ENCODE measurements at regions not wholly inside any gene's neighbourhood (a gene's known extent, or its start where the extent isn't known, plus 50 kb on each side); places are given as distances from the start of the nearest gene placed in this dataset.

GRCh38 chr3:88398581-88398980 lies 248.8 kb downstream of the C3orf38 start:
- Mint-ChIP-seq H3K9me3 (ENCODE audit: low read depth) (peaks cover 5% of the 10 kb centered on the region), H3K4me1 (no peaks in the 10 kb centered on the region), H3K36me3 (no peaks in the 10 kb centered on the region), H3K27me3 (no peaks in the 10 kb centered on the region), H3K27ac (no peak overlapping the region), H3K4me3 (no peak overlapping the region)
- no peak for ATAC-seq
- no peak for DNase-seq
- CTCF ChIA-PET, result no interaction called here

GRCh38 chr3:88403319-88403718 lies 253.6 kb downstream of the C3orf38 start:
- ATAC-seq (no peak), DNase-seq (no peak)
- Mint-ChIP-seq H3K27ac (no peak overlapping the region), H3K4me1 (no peaks in the 10 kb centered on the region), H3K9me3 (ENCODE audit: low read depth) (no peaks in the 10 kb centered on the region), H3K36me3 (no peaks in the 10 kb centered on the region), H3K4me3 (no peak overlapping the region), H3K27me3 (no peaks in the 10 kb centered on the region)
- CTCF ChIA-PET, result no interaction called here

- ATAC-seq, result no peak
- DNase-seq, result no peak
- CTCF ChIA-PET, result interaction anchor here (1.1 kb wide), 1 partner anchor 16 kb away, joined by 4 read pairs; no protein-coding TSS in a partner anchor
- Mint-ChIP-seq H3K36me3 (no peaks in the 10 kb centered on the region), H3K27ac (no peak overlapping the region), H3K27me3 (no peaks in the 10 kb centered on the region), H3K9me3 (ENCODE audit: low read depth) (no peaks in the 10 kb centered on the region), H3K4me3 (no peak overlapping the region), H3K4me1 (no peaks in the 10 kb centered on the region)
Measured at GRCh38 chr3:88408097-88408496, 258.3 kb downstream of the C3orf38 start.

- CTCF ChIA-PET, result no interaction called here
Measured at GRCh38 chr3:88408935-88409334, 259.2 kb downstream of the C3orf38 start.

GRCh38 chr3:88410259-88410658 lies 260.5 kb downstream of the C3orf38 start:
- Mint-ChIP-seq H3K27ac (no peak overlapping the region), H3K4me3 (no peak overlapping the region), H3K36me3 (no peaks in the 10 kb centered on the region), H3K4me1 (no peaks in the 10 kb centered on the region), H3K9me3 (ENCODE audit: low read depth) (no peaks in the 10 kb centered on the region), H3K27me3 (no peaks in the 10 kb centered on the region)
- DNase-seq, result no peak
- CTCF ChIA-PET, result no interaction called here
- no peak for ATAC-seq

More at GRCh38 chr3:88408935-88409334, 259.2 kb downstream of the C3orf38 start:
- no peak for DNase-seq
- Mint-ChIP-seq H3K4me1 (no peaks in the 10 kb centered on the region), H3K36me3 (no peaks in the 10 kb centered on the region), H3K27me3 (no peaks in the 10 kb centered on the region), H3K9me3 (ENCODE audit: low read depth) (no peaks in the 10 kb centered on the region), H3K4me3 (no peak overlapping the region), H3K27ac (no peak overlapping the region)
- no peak for ATAC-seq

- no peak for ATAC-seq
- no peak for DNase-seq
- H3K27me3 Mint-ChIP-seq, result no peaks in the 10 kb centered on the region
- CTCF ChIA-PET, result no interaction called here
- no peaks in the 10 kb centered on the region for H3K36me3 Mint-ChIP-seq
- no peak overlapping the region for H3K4me3 Mint-ChIP-seq
- H3K27ac Mint-ChIP-seq, result no peak overlapping the region
- H3K9me3 Mint-ChIP-seq (ENCODE audit: low read depth), result no peaks in the 10 kb centered on the region
- H3K4me1 Mint-ChIP-seq, result no peaks in the 10 kb centered on the region
Measured at GRCh38 chr3:88412346-88412745, 262.6 kb downstream of the C3orf38 start.

- no peak for DNase-seq
- CTCF ChIA-PET, result no interaction called here
- Mint-ChIP-seq H3K36me3 (no peaks in the 10 kb centered on the region), H3K27me3 (no peaks in the 10 kb centered on the region), H3K27ac (no peak overlapping the region), H3K4me1 (no peaks in the 10 kb centered on the region), H3K9me3 (ENCODE audit: low read depth) (no peaks in the 10 kb centered on the region), H3K4me3 (no peak overlapping the region)
- no peak for ATAC-seq
Measured at GRCh38 chr3:88416436-88416835, 266.7 kb downstream of the C3orf38 start.

- CTCF ChIA-PET, result no interaction called here
- DNase-seq (no peak), ATAC-seq (no peak)
- no peaks in the 10 kb centered on the region for H3K4me1 Mint-ChIP-seq
- H3K4me3 Mint-ChIP-seq, result no peak overlapping the region
- H3K27ac Mint-ChIP-seq, result no peak overlapping the region
- H3K36me3 Mint-ChIP-seq, result no peaks in the 10 kb centered on the region
- H3K9me3 Mint-ChIP-seq (ENCODE audit: low read depth), result no peaks in the 10 kb centered on the region
- H3K27me3 Mint-ChIP-seq, result no peaks in the 10 kb centered on the region
Measured at GRCh38 chr3:88418219-88418618, 268.5 kb downstream of the C3orf38 start.

- ATAC-seq (no peak), DNase-seq (no peak)
- H3K27ac Mint-ChIP-seq, result no peak overlapping the region
- H3K27me3 Mint-ChIP-seq, result no peaks in the 10 kb centered on the region
- CTCF ChIA-PET, result no interaction called here
- no peaks in the 10 kb centered on the region for H3K36me3 Mint-ChIP-seq
- H3K4me3 Mint-ChIP-seq, result no peak overlapping the region
- no peaks in the 10 kb centered on the region for H3K4me1 Mint-ChIP-seq
- no peaks in the 10 kb centered on the region for H3K9me3 Mint-ChIP-seq (ENCODE audit: low read depth)
Measured at GRCh38 chr3:88433568-88433967, 283.8 kb downstream of the C3orf38 start.

GRCh38 chr3:88434001-88434400 lies 284.2 kb downstream of the C3orf38 start:
- Mint-ChIP-seq H3K36me3 (no peaks in the 10 kb centered on the region), H3K27me3 (no peaks in the 10 kb centered on the region), H3K4me1 (no peaks in the 10 kb centered on the region), H3K27ac (no peak overlapping the region), H3K4me3 (no peak overlapping the region), H3K9me3 (ENCODE audit: low read depth) (no peaks in the 10 kb centered on the region)
- DNase-seq (no peak), ATAC-seq (no peak)
- CTCF ChIA-PET, result no interaction called here

GRCh38 chr3:88440701-88441100 lies 290.9 kb downstream of the C3orf38 start:
- H3K4me3 Mint-ChIP-seq, result no peak overlapping the region
- ATAC-seq (no peak), DNase-seq (no peak)
- CTCF ChIA-PET, result no interaction called here
- no peaks in the 10 kb centered on the region for H3K9me3 Mint-ChIP-seq (ENCODE audit: low read depth)
- H3K4me1 Mint-ChIP-seq, result no peaks in the 10 kb centered on the region
- no peaks in the 10 kb centered on the region for H3K36me3 Mint-ChIP-seq
- no peaks in the 10 kb centered on the region for H3K27me3 Mint-ChIP-seq
- H3K27ac Mint-ChIP-seq, result no peak overlapping the region

- CTCF ChIA-PET, result no interaction called here
Measured at GRCh38 chr3:88443066-88443465, 293.3 kb downstream of the C3orf38 start.

GRCh38 chr3:88444251-88444650 lies 294.5 kb downstream of the C3orf38 start:
- DNase-seq, result no peak
- Mint-ChIP-seq H3K27me3 (no peaks in the 10 kb centered on the region), H3K27ac (no peak overlapping the region), H3K36me3 (no peaks in the 10 kb centered on the region), H3K4me3 (no peak overlapping the region), H3K9me3 (ENCODE audit: low read depth) (no peaks in the 10 kb centered on the region), H3K4me1 (no peaks in the 10 kb centered on the region)
- CTCF ChIA-PET, result no interaction called here
- ATAC-seq, result no peak

More at GRCh38 chr3:88443066-88443465, 293.3 kb downstream of the C3orf38 start:
- DNase-seq, result no peak
- Mint-ChIP-seq H3K36me3 (no peaks in the 10 kb centered on the region), H3K4me1 (no peaks in the 10 kb centered on the region), H3K27ac (no peak overlapping the region), H3K9me3 (ENCODE audit: low read depth) (no peaks in the 10 kb centered on the region), H3K4me3 (no peak overlapping the region), H3K27me3 (no peaks in the 10 kb centered on the region)
- no peak for ATAC-seq

GRCh38 chr3:88452228-88452627 lies 302.5 kb downstream of the C3orf38 start:
- Mint-ChIP-seq H3K27ac (no peak overlapping the region), H3K4me3 (no peak overlapping the region), H3K27me3 (no peaks in the 10 kb centered on the region), H3K36me3 (no peaks in the 10 kb centered on the region), H3K4me1 (no peaks in the 10 kb centered on the region), H3K9me3 (ENCODE audit: low read depth) (peaks cover 9% of the 10 kb centered on the region)
- DNase-seq, result no peak
- ATAC-seq, result no peak
- CTCF ChIA-PET, result no interaction called here

- H3K27me3 Mint-ChIP-seq, result no peaks in the 10 kb centered on the region
- CTCF ChIA-PET, result no interaction called here
- H3K4me1 Mint-ChIP-seq, result no peaks in the 10 kb centered on the region
- H3K27ac Mint-ChIP-seq, result no peak overlapping the region
- no peak for DNase-seq
- H3K9me3 Mint-ChIP-seq (ENCODE audit: low read depth), result peaks cover 6% of the 10 kb centered on the region
- ATAC-seq, result no peak
- no peak overlapping the region for H3K4me3 Mint-ChIP-seq
- H3K36me3 Mint-ChIP-seq, result no peaks in the 10 kb centered on the region
Measured at GRCh38 chr3:88460369-88460768, 310.6 kb downstream of the C3orf38 start.

All from activated CD8-positive, alpha-beta memory T cell treated with anti-CD3 and anti-CD28 coated beads, Interleukin-2, amount 10 ng/mL, durations not matched to agents 7 days and 5 days (primary cell).